Fibroblast of lung (primary cell): ENCODE measurements at regions not wholly inside any gene's neighbourhood (a gene's known extent, or its start where the extent isn't known, plus 50 kb on each side); places are given as distances from the start of the nearest gene placed in this dataset.

ENCODE experiments used
- DNase-seq, 2 donors: peaks; one replicate each; pipeline versions ENCODE4 v3.0.0 to v3.0.0-alpha.2; 2010; ENCODE audit warnings: low read depth in 2 of 2
- H2AFZ ChIP-seq: 2 replicates; pipeline ENCODE4 v1.5.1; 2012; ENCODE audit warnings: low read length, control low read depth, inconsistent platforms
- H3K27ac ChIP-seq: 2 replicates; pipeline ENCODE4 v1.5.1; 2011; ENCODE audit warnings: low read length, control low read depth; ENCODE audit not compliant: insufficient read depth
- H3K27me3 ChIP-seq: 2 replicates; pipeline ENCODE4 v1.5.1; 2011; ENCODE audit warnings: mild to moderate bottlenecking, low read length; ENCODE audit not compliant: control insufficient read depth, insufficient read depth
- H3K36me3 ChIP-seq: 2 replicates; pipeline ENCODE4 v1.5.1; 2011; ENCODE audit warnings: low read length; ENCODE audit not compliant: control insufficient read depth, insufficient read depth
- H3K4me1 ChIP-seq: 2 replicates; pipeline ENCODE4 v1.5.1; 2011; ENCODE audit warnings: low read length; ENCODE audit not compliant: control insufficient read depth, insufficient read depth; ENCODE audit errors: extremely low read depth
- H3K4me2 ChIP-seq: 2 replicates; pipeline ENCODE4 v1.5.1; 2011; ENCODE audit warnings: low read length, control low read depth; ENCODE audit not compliant: insufficient read depth; ENCODE audit errors: extremely low read depth
- H3K4me3 ChIP-seq, 4 experiments: fragments of 200-600 bp in 1 of 4; sonication (generic) in 1 of 4; replicated peaks in 1 of 4; 2 replicates each; pipeline ENCODE4 v1.5.1; 2011 to 2016; ENCODE audit warnings: low read length in 4 of 4, low read depth in 3 of 4, mild to moderate bottlenecking in 3 of 4, control low read depth in 2 of 4, inconsistent platforms in 1 of 4, mixed read lengths in 1 of 4; ENCODE audit not compliant: insufficient read depth in 1 of 4; ENCODE audit errors: control extremely low read depth in 1 of 4
- H3K79me2 ChIP-seq: 2 replicates; pipeline ENCODE4 v1.5.1; 2012; ENCODE audit warnings: mild to moderate bottlenecking, low read length, inconsistent platforms; ENCODE audit not compliant: control insufficient read depth, insufficient read depth
- H3K9ac ChIP-seq: 2 replicates; pipeline ENCODE4 v1.5.1; 2011; ENCODE audit warnings: mild to moderate bottlenecking, low read length, control low read depth; ENCODE audit not compliant: insufficient read depth
- H3K9me3 ChIP-seq: 2 replicates; pipeline ENCODE4 v1.5.1; 2012; ENCODE audit warnings: low read depth, low read length; ENCODE audit not compliant: control insufficient read depth, insufficient read depth
- H4K20me1 ChIP-seq: 2 replicates; pipeline ENCODE4 v1.5.1; 2011; ENCODE audit warnings: low read length; ENCODE audit not compliant: control insufficient read depth, insufficient read depth; ENCODE audit errors: extremely low read depth
- CTCF ChIP-seq, 2 donors: IDR thresholded peaks in 1 of 2; conservative IDR thresholded peaks in 1 of 2; 1 replicate in 1 of 2; 2 replicates in 1 of 2; pipeline ENCODE4 v1.5.1; 2011 to 2012; ENCODE audit warnings: low read length in 2 of 2, control low read depth in 1 of 2, inconsistent platforms in 1 of 2, low read depth in 1 of 2, mild to moderate bottlenecking in 1 of 2
- EZH2 ChIP-seq: IDR thresholded peaks from 2 replicates; pipeline ENCODE4 v1.5.1; 2012; ENCODE audit warnings: low read length, control low read depth, mild to moderate bottlenecking; ENCODE audit errors: missing control alignments

GRCh38 chr7:153473185-153473584 is 579.0 kb upstream of the DPP6 start:
- no peak overlapping the region for H3K9ac ChIP-seq
- H3K79me2 ChIP-seq: no peaks in the 10 kb centered on the region
- no peak overlapping the region for H2AFZ ChIP-seq
- TF ChIP-seq EZH2 (no peak), CTCF (conservative IDR thresholded peaks at IDR 0.05 in 1 of 2, IDR thresholded peaks at IDR 0.05 in 1 of 2; ENCODE audit: low read depth in 1 of 2, low read length in 2 of 2) (no peak)
- no peaks in the 10 kb centered on the region for H3K36me3 ChIP-seq
- no peak overlapping the region for H3K27ac ChIP-seq
- no peaks in the 10 kb centered on the region for H4K20me1 ChIP-seq
- H3K9me3 ChIP-seq: no peaks in the 10 kb centered on the region
- no peak overlapping the region for H3K4me2 ChIP-seq
- no peak for DNase-seq
- no peaks in the 10 kb centered on the region for H3K4me1 ChIP-seq
- no peak overlapping the region for H3K4me3 ChIP-seq
- no peaks in the 10 kb centered on the region for H3K27me3 ChIP-seq

GRCh38 chr7:153475239-153475638 is 577.0 kb upstream of the DPP6 start:
- no peaks in the 10 kb centered on the region for H3K4me1 ChIP-seq
- H3K9me3 ChIP-seq: no peaks in the 10 kb centered on the region
- H3K9ac ChIP-seq: no peak overlapping the region
- no peak overlapping the region for H3K4me3 ChIP-seq
- H3K27ac ChIP-seq: no peak overlapping the region
- no peaks in the 10 kb centered on the region for H3K27me3 ChIP-seq
- no peaks in the 10 kb centered on the region for H4K20me1 ChIP-seq
- H3K79me2 ChIP-seq: no peaks in the 10 kb centered on the region
- H2AFZ ChIP-seq: no peak overlapping the region
- no peak overlapping the region for H3K4me2 ChIP-seq
- no peak for DNase-seq
- TF ChIP-seq EZH2 (no peak), CTCF (conservative IDR thresholded peaks at IDR 0.05 in 1 of 2, IDR thresholded peaks at IDR 0.05 in 1 of 2; ENCODE audit: low read depth in 1 of 2, low read length in 2 of 2) (no peak)
- H3K36me3 ChIP-seq: no peaks in the 10 kb centered on the region

- TF ChIP-seq EZH2 (no peak), CTCF (conservative IDR thresholded peaks at IDR 0.05 in 1 of 2, IDR thresholded peaks at IDR 0.05 in 1 of 2; ENCODE audit: low read depth in 1 of 2, low read length in 2 of 2) (no peak)
- H3K4me2 ChIP-seq: no peak overlapping the region
- DNase-seq: no peak
- H2AFZ ChIP-seq: no peak overlapping the region
- H4K20me1 ChIP-seq: no peaks in the 10 kb centered on the region
- H3K27me3 ChIP-seq: no peaks in the 10 kb centered on the region
- H3K4me1 ChIP-seq: no peaks in the 10 kb centered on the region
- no peaks in the 10 kb centered on the region for H3K9me3 ChIP-seq
- H3K79me2 ChIP-seq: no peaks in the 10 kb centered on the region
- no peak overlapping the region for H3K27ac ChIP-seq
- H3K4me3 ChIP-seq: no peak overlapping the region
- H3K36me3 ChIP-seq: no peaks in the 10 kb centered on the region
- no peak overlapping the region for H3K9ac ChIP-seq
These were observed 576.0 kb upstream of the DPP6 start for GRCh38 chr7:153476166-153476565.
